Pancreas (tissue), 10 donors: ENCODE measurements at regions not wholly inside any gene's neighbourhood (a gene's known extent, or its start where the extent isn't known, plus 50 kb on each side); places are given as distances from the start of the nearest gene placed in this dataset.

Source experiments
- ATAC-seq, 4 donors: fragments of 200-7000 bp; cut with Tn5 transposase; one replicate each; pipeline versions ENCODE4 v1.8.0 to v1.9.1; 2020; ENCODE audit warnings: mild to moderate bottlenecking in 4 of 4, moderate library complexity in 4 of 4
- DNase-seq, 6 donors: peaks; one replicate each; pipeline ENCODE4 v3.0.0-alpha.2; 2020
- FAIRE-seq: peaks from 2 replicates; lab custom pipeline; 2012; peaks lifted over from hg19 to GRCh38; lab: Jason Lieb, UNC
- H3K27ac ChIP-seq, 4 donors: fragments of 200-600 bp; sonication (generic); 1 replicate in 3 of 4; 2 replicates in 1 of 4; pipeline versions ENCODE4 v1.5.0 to v1.8.0; 2020
- H3K27me3 ChIP-seq, 4 donors: fragments of 200-600 bp; one replicate each; pipeline ENCODE4 v1.8.0; 2021
- H3K36me3 ChIP-seq, 3 donors: fragments of 200-600 bp; sonication (generic) in 1 of 3; one replicate each; pipeline versions ENCODE4 v1.5.0 to v1.8.0; 2020 to 2021
- H3K4me1 ChIP-seq, 3 donors: fragments of 200-600 bp; one replicate each; pipeline ENCODE4 v1.8.0; 2021
- H3K4me3 ChIP-seq, 4 donors: fragments of 200-600 bp; sonication (generic) in 2 of 4; one replicate each; pipeline versions ENCODE4 v1.5.0 to v1.8.0; 2020 to 2021
- H3K9me3 ChIP-seq, 4 donors: fragments of 200-600 bp; one replicate each; pipeline ENCODE4 v1.8.0; 2021
- CTCF ChIP-seq, 4 donors: fragments of 200-600 bp; sonication (generic) in 3 of 4; IDR thresholded peaks; one replicate each; pipeline versions ENCODE4 v1.5.0 to v1.8.0; 2021; ENCODE audit warnings: antibody characterized with exemption in 4 of 4
- WGBS, 2 donors: extraction: QIAGEN DNeasy Blood & Tissue Kit; methylation state at CpG; one replicate each; pipeline ENCODE4 v1.1.7; 2013; 5-methylcytosine and 5-hydroxymethylcytosine counted together
- intact Hi-C, 3 donors: fragments of 100-400 bp; cut with DNase I; formaldehyde crosslinking; loops; one replicate each; pipeline versions ENCODE4 v1.11.1 to v1.14.2; 2022
- donor health status: healthy with polysubstance abuse.
- donor health status: DM: no; HTN: no; CAD: no; lungs with moderate emphysema.
- donor health status: DM: no; HTN: no; CAD: no.
- donor health status: control.
- donor health status: control.
- donor health status: Bipolar disorder and iron deficiency.
- donor health status: DM: yes; HTN: yes; CAD: no.
- donor health status: DM: no; HTN: no; CAD: no.
- donor health status: DM: no; HTN: no; CAD: no.
- donor health status: DM: yes; HTN: yes; CAD: no.

- ATAC-seq (peak in 2 of 4 donors; percentile 76 to 77), DNase-seq (no peak), FAIRE-seq (no peak)
- Histone ChIP-seq H3K9me3 (no peaks in the 10 kb centered on the region), H3K4me1 (no peaks in the 10 kb centered on the region), H3K36me3 (no peaks in the 10 kb centered on the region), H3K4me3 (no peak overlapping the region), H3K27me3 (no peaks in the 10 kb centered on the region), H3K27ac (no peak overlapping the region)
- no peak for TF ChIP-seq CTCF (IDR thresholded peaks at IDR 0.05)
- intact Hi-C loops: no loop called here
- WGBS, 2 donors: 80 to 82% methylated on average over 3 of the region's 3 CpGs
Measured at GRCh38 chr13:80168089-80168850, 172.7 kb downstream of the SPRY2 start.

- ATAC-seq (no peak), FAIRE-seq (no peak), DNase-seq (no peak)
- Histone ChIP-seq H3K27me3 (no peaks in the 10 kb centered on the region), H3K4me1 (no peaks in the 10 kb centered on the region), H3K36me3 (no peaks in the 10 kb centered on the region), H3K9me3 (no peaks in the 10 kb centered on the region), H3K4me3 (no peak overlapping the region), H3K27ac (no peak overlapping the region)
- intact Hi-C loops: no loop called here
- 21 to 29% methylated on average over 5 of the region's 5 CpGs for WGBS, 2 donors
- no peak for TF ChIP-seq CTCF (IDR thresholded peaks at IDR 0.05)
Measured at GRCh38 chr13:80166352-80166751, 174.6 kb downstream of the SPRY2 start.

GRCh38 chr13:80164462-80164861 lies 176.5 kb downstream of the SPRY2 start:
- Histone ChIP-seq H3K27ac (no peak overlapping the region), H3K4me1 (no peaks in the 10 kb centered on the region), H3K9me3 (no peaks in the 10 kb centered on the region), H3K36me3 (no peaks in the 10 kb centered on the region), H3K4me3 (no peak overlapping the region), H3K27me3 (no peaks in the 10 kb centered on the region)
- ATAC-seq (no peak), DNase-seq (no peak), FAIRE-seq (no peak)
- intact Hi-C loops: no loop called here
- no peak for TF ChIP-seq CTCF (IDR thresholded peaks at IDR 0.05)
- WGBS, 2 donors: 65 to 78% methylated on average over 5 of the region's 5 CpGs

GRCh38 chr13:80161896-80162295 lies 179.0 kb downstream of the SPRY2 start:
- no peak for DNase-seq
- Histone ChIP-seq H3K36me3 (no peaks in the 10 kb centered on the region), H3K9me3 (no peaks in the 10 kb centered on the region), H3K27me3 (no peaks in the 10 kb centered on the region), H3K4me3 (no peak overlapping the region), H3K4me1 (no peaks in the 10 kb centered on the region), H3K27ac (no peak overlapping the region)
- WGBS, 2 donors: 85 to 87% methylated on average over 5 of the region's 5 CpGs
- no peak for TF ChIP-seq CTCF (IDR thresholded peaks at IDR 0.05)
- FAIRE-seq: no peak
- intact Hi-C loops: no loop called here
- no peak for ATAC-seq

- Histone ChIP-seq H3K27ac (no peak overlapping the region), H3K4me1 (no peaks in the 10 kb centered on the region), H3K36me3 (no peaks in the 10 kb centered on the region), H3K27me3 (no peaks in the 10 kb centered on the region), H3K4me3 (no peak overlapping the region), H3K9me3 (no peaks in the 10 kb centered on the region)
- TF ChIP-seq CTCF (IDR thresholded peaks at IDR 0.05): no peak
- intact Hi-C loops: no loop called here
- 86 to 87% methylated on average over 2 of the region's 2 CpGs for WGBS, 2 donors
- DNase-seq (no peak), FAIRE-seq (no peak), ATAC-seq (no peak)
Measured at GRCh38 chr13:80161219-80161618, 179.7 kb downstream of the SPRY2 start.
